HCT116 (cell line): ENCODE measurements at regions not wholly inside any gene's neighbourhood (a gene's known extent, or its start where the extent isn't known, plus 50 kb on each side); places are given as distances from the start of the nearest gene placed in this dataset.

ENCODE experiments used
- ATAC-seq: fragments of 200-7000 bp; cut with Tn5 transposase; 2 replicates; pipeline ENCODE4 v1.9.1; 2020; ENCODE audit warnings: mild to moderate bottlenecking, moderate library complexity
- BruUV-seq: library from RNA; stranded (reverse); fragments of 400-500 nt; replicated peaks from 2 replicates; lab custom pipeline; 2021; lab: Mats Ljungman, UMichigan
- CTCF ChIA-PET: fragments of 300-600 bp; sonication (Branson Sonifier 250); formaldehyde crosslinking; loops from one replicate; lab custom pipeline; 2021; ENCODE audit warnings: antibody characterized with exemption; lab: Charles Lee
- POLR2A ChIA-PET: fragments of 300-600, 350-600 bp; sonication (Branson Sonifier 250); formaldehyde crosslinking; loops from one replicate; lab custom pipeline; 2021; ENCODE audit warnings: antibody characterized with exemption; lab: Charles Lee
- RAD21 ChIA-PET, 2 experiments: fragments of 300-600 bp; sonication (Branson Sonifier 250); formaldehyde crosslinking; loops; one replicate each; lab custom pipeline; 2023; ENCODE audit warnings: low total read pairs in 2 of 2; ENCODE audit not compliant: uncharacterized antibody in 2 of 2, unreplicated experiment in 2 of 2, low non-redundant PET in 1 of 2; lab: Charles Lee
- DNase-seq: peaks from one replicate; pipeline ENCODE4 v3.0.0-alpha.2; 2010; ENCODE audit warnings: low read depth, low spot score
- H2AFZ ChIP-seq: fragments of 200-600 bp; shearing (Covaris generic), sonication (generic); 2 replicates; pipeline ENCODE4 v1.6.1; 2017; ENCODE audit warnings: low read depth, mixed run types, mixed read lengths, antibody characterized with exemption, low read length; ENCODE audit not compliant: poor library complexity, severe bottlenecking
- H3K27ac ChIP-seq: 2 replicates; pipeline ENCODE4 v1.5.1; 2012; ENCODE audit warnings: low read depth, low read length
- H3K27me3 ChIP-seq: fragments of 200-600 bp; sonication (generic); 2 replicates; pipeline ENCODE4 v1.6.1; 2016; ENCODE audit warnings: mixed run types, low read length, mixed read lengths; ENCODE audit not compliant: insufficient read depth
- H3K36me3 ChIP-seq, 2 experiments: fragments of 200-500 bp in 1 of 2; fragments of 200-600 bp in 1 of 2; sonication (Bioruptor generic) in 1 of 2; sonication (generic) in 1 of 2; 2 replicates each; pipeline versions ENCODE4 v1.5.1 to v1.6.1; 2014 to 2016; ENCODE audit warnings: low read length in 2 of 2, inconsistent platforms in 1 of 2, mixed read lengths in 1 of 2, mixed run types in 1 of 2; ENCODE audit not compliant: insufficient read depth in 2 of 2, control insufficient read depth in 1 of 2
- H3K4me1 ChIP-seq, 2 experiments: fragments of 200-600 bp in 1 of 2; sonication (generic) in 1 of 2; 2 replicates each; pipeline versions ENCODE4 v1.5.1 to v1.6.1; 2012 to 2017; ENCODE audit warnings: low read length in 2 of 2, inconsistent platforms in 1 of 2, mild to moderate bottlenecking in 1 of 2, mixed read lengths in 1 of 2, mixed run types in 1 of 2, moderate library complexity in 1 of 2; ENCODE audit not compliant: insufficient read depth in 2 of 2, control insufficient read depth in 1 of 2
- H3K4me2 ChIP-seq: fragments of 200-600 bp; sonication (generic); 2 replicates; pipeline ENCODE4 v1.6.1; 2017; ENCODE audit warnings: mixed run types, low read length, mixed read lengths
- H3K4me3 ChIP-seq, 2 experiments: fragments of 200-600 bp in 1 of 2; sonication (generic) in 1 of 2; replicated peaks in 1 of 2; 2 replicates each; pipeline ENCODE4 v1.5.1; 2011 to 2016; ENCODE audit warnings: low read length in 2 of 2, control low read depth in 1 of 2, low read depth in 1 of 2, mild to moderate bottlenecking in 1 of 2, mixed read lengths in 1 of 2, mixed run types in 1 of 2
- H3K79me2 ChIP-seq: fragments of 200-600 bp; sonication (generic); 2 replicates; pipeline ENCODE4 v1.6.1; 2017; ENCODE audit warnings: mild to moderate bottlenecking, mixed run types, low read length, moderate library complexity, mixed read lengths; ENCODE audit not compliant: insufficient read depth
- H3K9ac ChIP-seq: fragments of 200-600 bp; sonication (generic); 2 replicates; pipeline ENCODE4 v1.6.1; 2016; ENCODE audit warnings: low read length, mixed read lengths
- H3K9me2 ChIP-seq: fragments of 200-600 bp; sonication (generic), shearing (Covaris generic); 2 replicates; pipeline ENCODE4 v1.6.1; 2017; ENCODE audit warnings: mixed run types, mild to moderate bottlenecking, moderate library complexity; ENCODE audit not compliant: insufficient read depth
- H3K9me3 ChIP-seq, 2 experiments: fragments of 200-500 bp in 1 of 2; fragments of 200-600 bp in 1 of 2; sonication (Bioruptor generic) in 1 of 2; sonication (generic) in 1 of 2; 2 replicates each; pipeline ENCODE4 v1.6.1; 2014 to 2017; ENCODE audit warnings: low read length in 2 of 2, mixed read lengths in 2 of 2, inconsistent platforms in 1 of 2, low read depth in 1 of 2, mild to moderate bottlenecking in 1 of 2, mixed run types in 1 of 2, moderate library complexity in 1 of 2; ENCODE audit not compliant: control insufficient read depth in 1 of 2, insufficient read depth in 1 of 2
- H4K20me1 ChIP-seq: fragments of 200-600 bp; sonication (generic), shearing (Covaris generic); 2 replicates; pipeline ENCODE4 v1.6.1; 2017; ENCODE audit warnings: mixed run types, mild to moderate bottlenecking, moderate library complexity; ENCODE audit not compliant: insufficient read depth
- CEBPB ChIP-seq: IDR thresholded peaks from 2 replicates; pipeline ENCODE4 v1.6.1; 2012; ENCODE audit warnings: low read depth
- ELF1 ChIP-seq: IDR thresholded peaks from 2 replicates; pipeline ENCODE4 v1.6.1; 2012; ENCODE audit warnings: low read depth, borderline replicate concordance
- EZH2 ChIP-seq: fragments of 200-600 bp; sonication (generic); IDR thresholded peaks from 2 replicates; pipeline ENCODE4 v1.6.1; 2017; ENCODE audit warnings: antibody characterized with exemption, mixed run types
- JUND ChIP-seq: IDR thresholded peaks from 2 replicates; pipeline ENCODE4 v1.6.1; 2012
- POLR2A ChIP-seq: IDR thresholded peaks from 2 replicates; pipeline ENCODE4 v1.7.0; 2011; ENCODE audit warnings: borderline replicate concordance; ENCODE audit not compliant: insufficient read depth, insufficient read length; ENCODE audit errors: extremely low read depth
- REST ChIP-seq: IDR thresholded peaks from 2 replicates; pipeline ENCODE4 v1.6.1; 2012; ENCODE audit warnings: low read depth
- SIN3A ChIP-seq: IDR thresholded peaks from 2 replicates; pipeline ENCODE4 v1.6.1; 2012; ENCODE audit warnings: low read depth
- TCF7L2 ChIP-seq: IDR thresholded peaks from 2 replicates; pipeline ENCODE4 v1.7.0; 2011; ENCODE audit warnings: borderline replicate concordance, inconsistent platforms; ENCODE audit not compliant: insufficient read depth, insufficient read length; ENCODE audit errors: extremely low read depth
- YY1 ChIP-seq: IDR thresholded peaks from 2 replicates; pipeline ENCODE4 v1.6.1; 2011; ENCODE audit warnings: low read length, low read depth, moderate library complexity, mild to moderate bottlenecking; ENCODE audit not compliant: insufficient replicate concordance; ENCODE audit errors: extremely low read depth
- ZBTB33 ChIP-seq: IDR thresholded peaks from 2 replicates; pipeline ENCODE4 v1.6.1; 2011; ENCODE audit warnings: mild to moderate bottlenecking, low read length, moderate library complexity; ENCODE audit not compliant: insufficient replicate concordance; ENCODE audit errors: extremely low read depth
- intact Hi-C: fragments of 100-400 bp; cut with micrococcal nuclease; formaldehyde crosslinking; loops from 2 replicates; pipeline ENCODE4 v1.10.0; 2022

GRCh38 chr18:28288784-28289183, 111.9 kb upstream of the CDH2 start (continued):
- no peak for TF ChIP-seq POLR2A

- no peaks in the 10 kb centered on the region for H3K27me3 ChIP-seq
- H3K9ac ChIP-seq: no peak overlapping the region
- intact Hi-C loops: no loop called here
- no peak for TF ChIP-seq EZH2
- TF ChIP-seq JUND: no peak
- TF ChIP-seq POLR2A: no peak
- TF ChIP-seq TCF7L2: no peak
- TF ChIP-seq CEBPB: no peak
- no peak for TF ChIP-seq SIN3A
- TF ChIP-seq ELF1: no peak
- TF ChIP-seq REST: no peak
- no peak for TF ChIP-seq ZBTB33
- TF ChIP-seq YY1: no peak
- H3K4me2 ChIP-seq: no peak overlapping the region
- no peaks in the 10 kb centered on the region for H3K4me1 ChIP-seq
- no peak overlapping the region for H2AFZ ChIP-seq
- ATAC-seq: no peak
- no peak overlapping the region for H3K4me3 ChIP-seq
- no peaks in the 10 kb centered on the region for H3K9me3 ChIP-seq
- CTCF ChIA-PET: no interaction called here
- POLR2A ChIA-PET: no interaction called here
- no peaks in the 10 kb centered on the region for H4K20me1 ChIP-seq
- no peak overlapping the region for H3K27ac ChIP-seq
- H3K9me2 ChIP-seq: no peaks in the 10 kb centered on the region
- no TSS peak for BruUV-seq
- H3K79me2 ChIP-seq: no peaks in the 10 kb centered on the region
- no peak for DNase-seq
- H3K36me3 ChIP-seq: no peaks in the 10 kb centered on the region
- RAD21 ChIA-PET: no interaction called here
Observed at GRCh38 chr18:28287146-28287545, 110.2 kb upstream of the CDH2 start.
